HL-60/S4 treated with retinoic acid at 250 ng/mL for 4 days and 3 days (cell line): ENCODE measurements at regions not wholly inside any gene's neighbourhood (a gene's known extent, or its start where the extent isn't known, plus 50 kb on each side); places are given as distances from the start of the nearest gene placed in this dataset.

ENCODE experiments used
- in situ Hi-C: fragments of 300-500 bp; cut with MboI; formaldehyde crosslinking; loops from 2 replicates; pipeline ENCODE4 v1.7.0; 2022; ENCODE audit warnings: low sequenced_read_pairs

DNA sequence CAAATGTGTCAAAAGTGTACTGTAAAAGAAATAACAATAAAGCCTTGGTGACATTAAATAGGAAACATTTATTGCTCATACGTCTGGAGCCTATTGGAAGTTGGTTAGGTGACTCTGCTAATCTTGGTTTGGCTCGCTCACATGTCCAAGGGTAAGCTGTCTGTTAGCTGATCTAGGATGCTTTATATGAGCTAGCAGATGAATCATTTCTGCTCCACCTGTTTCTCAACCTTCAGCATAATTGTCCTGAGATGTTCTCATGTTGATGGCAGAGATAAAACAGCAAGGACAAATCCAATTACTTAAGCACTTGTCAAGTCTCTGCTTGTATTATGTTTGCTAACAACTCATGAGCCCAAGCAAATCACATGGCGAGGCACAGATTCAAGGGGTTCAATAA, 56.0 kb upstream of the CD53 start:
- in situ Hi-C loops = no loop called here

GRCh38 chr1:110811529-110811928, 61.4 kb upstream of the CD53 start:
- in situ Hi-C loops = no loop called here

DNA sequence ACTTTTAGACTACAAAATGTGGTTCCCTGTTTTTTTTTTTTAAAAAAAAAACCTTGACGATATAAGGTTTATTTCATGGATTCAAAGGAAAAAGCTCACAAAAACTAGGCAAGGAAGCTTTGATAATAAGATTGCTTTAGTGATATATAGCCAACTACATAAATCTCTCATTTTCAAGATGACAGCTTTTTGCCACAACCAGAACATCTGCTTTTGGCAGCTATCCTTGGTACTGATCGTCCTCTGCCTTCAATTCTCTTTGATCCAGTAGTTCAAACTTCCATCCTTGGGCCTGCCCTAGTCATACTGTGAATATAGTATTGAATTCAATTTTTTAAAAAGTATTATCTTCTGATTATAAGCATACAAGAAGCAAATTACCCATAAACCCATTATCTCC, 72.9 kb upstream of the CD53 start:
- in situ Hi-C loops = no loop called here

GRCh38 chr1:110798691-110799256, 74.2 kb upstream of the CD53 start:
- in situ Hi-C loops = no loop called here

DNA sequence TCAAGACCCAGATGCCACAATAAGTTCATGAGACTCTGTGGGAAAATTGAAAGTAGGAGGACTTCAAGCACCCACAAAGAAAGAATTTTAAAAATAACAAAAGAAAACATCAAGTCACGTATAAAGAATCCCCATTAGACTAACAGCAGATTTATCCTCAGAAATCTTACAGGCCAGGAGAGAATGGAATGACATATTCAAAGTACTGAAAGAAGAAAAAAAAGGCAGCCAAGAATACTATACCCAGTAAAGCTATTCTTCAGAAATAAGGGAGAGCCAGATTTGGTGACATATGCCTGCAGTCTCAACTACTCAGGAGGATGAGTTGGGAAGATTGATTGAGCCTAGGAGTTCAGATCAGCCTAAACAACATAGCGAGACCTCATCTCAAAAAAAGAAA, 84.3 kb upstream of the CD53 start:
- in situ Hi-C loops = loop anchor here (10.0 kb wide), 1 partner anchor 164 kb away; no protein-coding TSS in a partner anchor

- in situ Hi-C loops = loop anchor here (10.0 kb wide), 1 partner anchor 163 kb away; no protein-coding TSS in a partner anchor
Measured at GRCh38 chr1:110787328-110788071, 85.4 kb upstream of the CD53 start.

- in situ Hi-C loops = loop anchor here (10.0 kb wide), 1 partner anchor 162 kb away; no protein-coding TSS in a partner anchor
Measured at GRCh38 chr1:110786802-110787327, 86.1 kb upstream of the CD53 start.

- in situ Hi-C loops = loop anchor here (10.0 kb wide), 1 partner anchor 161 kb away; no protein-coding TSS in a partner anchor
Measured at GRCh38 chr1:110785612-110786011, 87.3 kb upstream of the CD53 start.

- in situ Hi-C loops = loop anchor here (10.0 kb wide), 1 partner anchor 160 kb away; no protein-coding TSS in a partner anchor
Measured at GRCh38 chr1:110785055-110785454, 87.9 kb upstream of the CD53 start.

DNA sequence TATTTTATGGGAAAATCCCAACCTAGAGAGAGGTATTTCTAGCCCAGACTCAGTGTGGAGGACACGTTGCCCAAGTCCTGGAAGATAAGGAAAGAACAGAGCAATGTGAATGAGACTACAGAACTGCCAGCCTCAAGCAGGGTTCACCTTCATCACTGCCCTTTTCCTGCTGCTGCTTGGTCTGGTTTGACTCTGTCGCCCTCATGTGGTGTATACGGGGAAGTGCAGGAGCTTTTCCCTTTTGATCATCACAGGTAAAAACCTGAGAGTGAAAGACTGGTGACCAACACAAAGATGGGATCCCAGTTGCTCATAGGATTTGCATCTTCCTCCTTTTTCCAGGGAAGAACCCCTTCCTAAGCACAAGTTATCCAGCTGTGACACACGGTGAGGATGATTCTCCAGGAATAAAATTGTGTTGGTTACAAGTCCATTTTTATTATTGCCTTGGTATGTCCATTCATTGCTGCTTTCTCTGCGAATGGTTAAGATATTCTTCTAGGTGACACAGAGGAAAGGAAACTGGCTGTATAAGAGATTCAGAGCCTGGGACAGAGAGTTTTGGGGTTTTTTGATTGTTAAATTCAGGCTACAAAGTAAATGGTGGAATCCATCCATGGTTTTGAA, 89.5 kb upstream of the CD53 start:
- in situ Hi-C loops = loop anchor here (10.0 kb wide), 1 partner anchor 159 kb away; no protein-coding TSS in a partner anchor

GRCh38 chr1:110781525-110781924, 91.4 kb upstream of the CD53 start:
- in situ Hi-C loops = loop anchor here (10.0 kb wide), 1 partner anchor 157 kb away; no protein-coding TSS in a partner anchor

GRCh38 chr1:110780600-110781484, 92.1 kb upstream of the CD53 start:
- in situ Hi-C loops = loop anchor here (10.0 kb wide), 1 partner anchor 156 kb away; no protein-coding TSS in a partner anchor

DNA sequence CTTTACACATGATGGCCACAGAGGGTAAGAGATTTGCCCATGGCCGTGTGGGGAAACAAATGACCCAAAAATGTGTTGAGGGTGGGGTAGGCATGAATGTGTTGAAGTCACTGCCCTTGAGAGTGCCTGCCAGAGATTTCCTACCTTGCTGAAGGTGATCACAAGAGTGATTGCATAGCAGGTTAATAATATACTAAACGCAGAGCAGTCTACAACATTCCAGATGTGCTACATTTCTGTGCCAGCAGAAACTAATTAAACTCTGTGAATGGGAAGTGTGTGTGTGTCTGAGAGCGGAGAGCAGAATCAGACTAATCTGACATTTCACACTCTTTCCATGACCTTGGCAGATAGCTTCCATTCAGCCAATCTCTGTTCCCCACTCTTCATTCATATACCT, 93.3 kb upstream of the CD53 start:
- in situ Hi-C loops = loop anchor here (10.0 kb wide), 1 partner anchor 155 kb away; no protein-coding TSS in a partner anchor

GRCh38 chr1:110778821-110779220, 94.1 kb upstream of the CD53 start:
- in situ Hi-C loops = no loop called here

DNA sequence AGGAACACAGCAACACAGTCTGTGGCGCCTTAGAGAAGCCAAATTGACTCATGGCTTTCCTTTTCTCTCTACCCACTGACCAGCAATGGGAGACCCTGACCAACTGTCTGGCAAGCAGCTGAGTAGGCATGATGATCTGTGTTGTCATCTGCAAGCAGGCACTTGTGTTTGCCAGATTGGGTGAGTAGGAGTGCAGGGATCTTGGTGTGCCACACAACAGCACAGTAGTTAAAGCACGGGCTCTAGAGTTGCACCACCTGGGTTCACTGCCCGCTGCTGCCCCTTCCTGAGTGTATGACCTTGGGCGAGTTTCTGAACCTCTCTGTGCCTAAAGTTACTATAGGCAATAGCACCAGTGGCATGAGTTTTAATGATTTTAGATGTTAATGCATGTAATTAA, 95.7 kb upstream of the CD53 start:
- in situ Hi-C loops = no loop called here

DNA sequence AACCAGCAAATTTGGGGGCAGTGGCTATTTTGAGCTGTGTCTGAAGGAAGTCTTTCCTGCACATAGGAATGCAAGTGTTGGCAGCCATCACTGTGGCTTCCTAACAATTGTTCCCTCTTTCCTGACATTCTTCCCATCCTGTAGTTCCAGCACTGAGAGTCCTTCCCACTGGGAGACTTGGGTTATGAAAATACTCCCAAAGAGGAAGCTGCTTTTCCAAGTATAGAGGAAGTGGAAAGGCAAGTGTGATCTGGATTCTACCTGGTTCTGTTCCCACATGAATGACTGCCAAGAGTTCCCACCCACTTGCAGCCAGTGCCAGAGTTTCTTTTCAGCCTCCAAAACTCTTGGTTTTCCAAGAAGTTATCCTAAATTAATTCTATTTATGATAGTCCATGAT, 98.5 kb upstream of the CD53 start:
- in situ Hi-C loops = loop anchor here (25.0 kb wide), 1 partner anchor 237 kb away; no protein-coding TSS in a partner anchor

DNA sequence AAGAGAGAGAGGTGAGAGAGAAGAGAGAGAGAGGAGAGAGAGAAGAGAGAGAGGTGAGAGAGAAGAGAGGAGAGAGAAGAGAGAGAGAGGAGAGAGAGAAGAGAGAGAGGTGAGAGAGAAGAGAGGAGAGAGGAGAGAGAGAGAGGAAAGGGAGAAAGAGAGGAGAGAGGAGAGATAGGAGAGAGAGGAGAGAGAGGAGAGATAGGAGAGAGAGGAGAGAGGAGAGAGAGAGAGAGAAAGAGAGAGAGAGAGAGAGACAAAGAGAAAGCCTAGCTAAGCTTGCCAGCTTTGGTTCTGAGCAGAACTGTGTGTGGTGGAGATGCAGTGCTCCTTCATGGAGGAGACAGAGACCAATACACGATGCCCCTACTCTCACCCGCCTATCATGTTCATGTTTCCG, 99.1 kb upstream of the KCNA3 start:
- in situ Hi-C loops = loop anchor here (25.0 kb wide), 1 partner anchor 237 kb away; no protein-coding TSS in a partner anchor

GRCh38 chr1:110771245-110772022, 96.7 kb upstream of the KCNA3 start:
- in situ Hi-C loops = loop anchor here (25.0 kb wide), 1 partner anchor 234 kb away; no protein-coding TSS in a partner anchor

GRCh38 chr1:110770832-110771231, 96.1 kb upstream of the KCNA3 start:
- in situ Hi-C loops = loop anchor here (25.0 kb wide), 1 partner anchor 234 kb away; no protein-coding TSS in a partner anchor
